Islet of Langerhans (tissue), 1 donor: ENCODE measurements at regions not wholly inside any gene's neighbourhood (a gene's known extent, or its start where the extent isn't known, plus 50 kb on each side); places are given as distances from the start of the nearest gene placed in this dataset.

Experiments
- FAIRE-seq: peaks from one replicate; lab custom pipeline; 2011; peaks lifted over from hg19 to GRCh38; lab: Jason Lieb, UNC

GRCh38 chr14:97688631-97689336 is 891.6 kb downstream of the VRK1 start:
- FAIRE-seq: no peak

- FAIRE-seq: no peak
These were observed 894.9 kb downstream of the VRK1 start for GRCh38 chr14:97692084-97692483.

DNA sequence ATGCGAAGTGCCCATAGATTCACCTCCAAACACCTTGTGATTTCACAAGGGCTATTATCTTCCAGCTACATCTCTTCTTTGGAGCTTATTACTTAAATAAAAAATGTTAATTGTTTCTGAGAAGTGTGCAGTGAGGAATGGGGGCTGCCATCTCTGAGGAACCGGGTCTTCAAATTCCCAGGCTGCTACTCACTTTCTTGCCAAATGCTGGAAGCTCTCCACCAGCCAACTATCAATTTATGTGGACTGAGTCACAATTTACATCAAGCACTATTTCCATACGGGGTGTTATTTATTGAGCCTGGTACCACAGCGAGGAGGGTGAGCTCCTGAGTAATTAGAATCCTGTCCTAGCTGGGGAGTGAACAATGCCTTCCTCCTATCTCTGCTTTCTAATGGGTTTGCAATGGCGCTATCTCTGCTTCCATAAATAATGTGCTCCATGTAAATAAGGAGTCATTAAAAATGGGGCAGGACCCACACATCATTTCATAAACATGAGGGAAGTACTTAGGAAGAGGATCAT is 898.3 kb downstream of the VRK1 start:
- no peak for FAIRE-seq

- FAIRE-seq: no peak
These were observed 900.6 kb downstream of the VRK1 start for GRCh38 chr14:97697772-97698171.

- no peak for FAIRE-seq
These were observed 901.8 kb downstream of the VRK1 start for GRCh38 chr14:97699026-97699425.

DNA sequence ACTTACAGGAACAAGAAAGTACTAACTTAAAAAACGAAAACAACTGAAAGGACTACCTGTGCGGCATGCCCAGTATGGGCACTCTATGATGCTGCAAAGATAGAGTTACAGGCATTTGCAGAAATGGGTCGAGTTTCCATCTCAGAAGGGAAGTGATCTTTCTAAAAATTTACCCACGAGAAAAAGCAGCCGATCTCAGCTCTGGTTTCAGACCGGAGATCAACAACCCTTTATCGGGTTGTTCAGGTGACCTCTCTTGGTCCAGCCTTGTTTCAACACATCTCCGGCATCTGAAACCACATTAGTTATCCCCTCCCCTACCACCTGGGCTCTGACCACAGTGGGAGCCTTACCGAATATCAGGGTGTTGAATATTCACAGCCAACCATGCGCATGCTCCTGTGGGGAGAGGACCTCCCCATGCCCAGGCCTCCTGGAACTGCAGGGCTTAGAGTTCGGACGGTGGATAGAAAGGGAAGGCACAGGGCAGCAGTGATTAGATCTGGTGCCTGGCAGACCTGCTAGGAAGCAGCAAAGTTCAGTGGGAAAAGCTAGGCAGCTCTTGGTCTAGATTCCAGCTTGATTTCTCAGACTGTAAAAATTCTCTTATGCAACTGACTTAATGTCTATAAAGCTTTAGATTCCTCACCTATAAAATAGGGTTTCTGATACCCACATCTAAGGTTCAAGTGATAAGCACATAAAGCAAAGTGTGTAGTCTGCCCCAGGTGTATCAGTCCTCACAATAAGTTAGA is 906.0 kb downstream of the VRK1 start:
- no peak for FAIRE-seq

DNA sequence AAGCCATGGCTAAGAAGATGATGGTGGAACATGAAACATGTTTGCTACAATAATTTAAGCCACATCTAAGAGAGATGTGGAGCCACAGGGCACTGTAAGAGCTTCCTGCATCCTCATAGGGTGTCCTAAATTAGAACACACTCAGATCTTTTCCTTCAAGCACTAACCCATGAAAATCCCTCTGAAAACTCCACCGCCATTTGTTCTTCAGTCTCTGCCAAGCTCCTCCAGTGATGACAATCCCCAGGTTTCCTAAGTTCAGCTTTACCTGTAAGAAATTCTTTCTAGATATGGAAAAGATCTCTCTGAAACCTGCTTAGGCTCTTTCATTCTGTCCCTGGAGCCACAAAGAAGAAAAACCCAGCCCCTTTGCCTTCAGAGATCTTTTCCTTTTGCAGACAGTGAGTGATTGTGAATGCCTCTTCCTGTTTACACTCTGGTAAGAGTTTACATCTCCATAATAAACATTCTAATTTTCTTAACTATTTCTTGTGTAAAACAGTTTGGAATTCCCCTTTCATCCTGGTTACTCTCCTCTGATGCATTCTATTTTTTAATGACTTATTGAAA is 907.2 kb downstream of the VRK1 start:
- no peak for FAIRE-seq

DNA sequence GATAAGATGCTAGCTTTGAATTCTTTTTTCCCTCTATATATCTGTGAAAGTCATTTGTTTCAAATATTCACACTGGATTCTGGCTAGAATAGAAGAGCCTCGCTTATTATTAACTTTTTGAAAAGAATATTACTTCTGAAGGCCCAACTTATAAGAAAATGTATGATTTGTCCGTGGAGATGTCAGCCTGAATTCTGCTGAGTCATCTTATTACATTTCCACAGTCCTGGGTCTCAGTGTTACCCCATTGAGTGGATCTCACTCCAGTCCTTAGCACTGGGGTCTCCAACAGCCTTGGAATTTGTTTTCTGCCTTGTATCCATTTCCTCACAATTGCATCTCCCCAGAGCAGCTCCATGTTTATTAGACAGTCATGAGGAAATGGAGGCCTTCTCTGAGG is 907.9 kb downstream of the VRK1 start:
- no peak for FAIRE-seq

GRCh38 chr14:97705976-97706375 is 908.8 kb downstream of the VRK1 start:
- no peak for FAIRE-seq

GRCh38 chr14:97706819-97707218 is 909.6 kb downstream of the VRK1 start:
- FAIRE-seq: no peak

GRCh38 chr14:97707603-97708002 is 910.4 kb downstream of the VRK1 start:
- FAIRE-seq: no peak

DNA sequence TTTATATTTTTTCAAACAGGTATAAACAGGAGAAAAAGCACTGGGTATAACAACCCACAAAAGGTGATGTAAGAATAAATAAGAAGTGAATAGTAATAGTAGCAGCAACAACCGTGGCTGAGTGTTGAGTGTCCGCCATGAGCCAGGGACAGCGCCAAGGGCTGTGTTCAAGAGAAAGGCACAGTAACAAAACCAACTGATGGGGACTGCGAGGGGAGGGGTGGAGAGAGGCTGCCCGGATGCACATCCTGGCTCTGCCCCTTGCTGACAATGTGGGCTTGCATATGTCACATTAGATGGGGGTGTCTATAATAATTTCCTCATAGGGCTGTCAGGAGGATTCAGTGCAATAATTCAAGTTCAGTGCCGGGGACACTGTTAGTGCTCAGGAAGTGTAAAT is 912.4 kb downstream of the VRK1 start:
- no peak for FAIRE-seq

GRCh38 chr14:97710726-97711125 is 913.5 kb downstream of the VRK1 start:
- FAIRE-seq: no peak

GRCh38 chr14:97712471-97712870 is 915.3 kb downstream of the VRK1 start:
- no peak for FAIRE-seq

GRCh38 chr14:97713023-97713422 is 915.8 kb downstream of the VRK1 start:
- FAIRE-seq: no peak

DNA sequence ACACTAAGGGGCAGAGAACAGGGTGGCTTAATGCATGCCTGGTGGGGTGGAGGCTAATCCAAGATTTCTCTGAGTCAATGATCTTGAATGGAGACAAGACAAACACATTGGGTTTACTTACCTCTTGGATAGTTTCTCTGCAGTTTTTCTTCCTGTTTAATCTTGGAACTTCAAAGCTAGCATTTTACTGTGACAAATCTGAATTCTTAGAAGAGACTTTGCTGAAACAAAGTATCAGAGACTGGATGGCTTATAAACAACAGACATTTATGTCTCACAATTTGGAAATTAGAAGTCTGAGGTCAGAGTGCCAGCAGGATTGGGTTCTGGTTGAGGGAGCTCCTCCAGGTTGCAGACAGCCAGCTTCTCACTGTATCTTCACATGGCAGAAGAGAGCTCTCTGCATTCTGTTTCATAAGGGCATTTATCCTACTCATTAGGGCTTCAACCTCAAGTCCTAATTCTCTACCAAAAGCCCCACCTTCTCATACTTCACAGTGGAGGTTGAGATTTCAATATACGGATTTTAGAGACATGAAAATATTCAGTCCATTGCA is 921.8 kb downstream of the VRK1 start:
- FAIRE-seq: no peak

GRCh38 chr14:97719931-97720330 is 922.7 kb downstream of the VRK1 start:
- FAIRE-seq: no peak

DNA sequence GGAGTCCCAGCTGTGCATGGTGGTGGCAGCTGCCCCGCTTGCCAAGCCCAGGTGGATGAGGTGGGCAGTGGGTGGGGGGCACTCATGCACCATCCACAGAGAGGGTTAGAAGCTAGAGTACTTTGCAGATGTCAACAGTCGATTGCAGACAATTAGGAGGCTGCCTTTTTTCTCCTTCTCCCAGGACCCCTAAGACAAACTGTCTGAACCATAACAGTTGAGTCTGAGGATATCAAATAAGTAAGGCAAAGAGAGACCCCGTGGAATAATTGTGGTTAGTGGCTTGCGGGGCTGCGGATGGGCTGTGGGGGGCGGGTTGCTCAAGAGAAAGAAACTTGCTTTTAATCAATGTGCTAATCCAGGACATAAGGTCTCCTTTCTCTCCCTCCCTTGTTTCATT is 926.2 kb downstream of the VRK1 start:
- FAIRE-seq: no peak

DNA sequence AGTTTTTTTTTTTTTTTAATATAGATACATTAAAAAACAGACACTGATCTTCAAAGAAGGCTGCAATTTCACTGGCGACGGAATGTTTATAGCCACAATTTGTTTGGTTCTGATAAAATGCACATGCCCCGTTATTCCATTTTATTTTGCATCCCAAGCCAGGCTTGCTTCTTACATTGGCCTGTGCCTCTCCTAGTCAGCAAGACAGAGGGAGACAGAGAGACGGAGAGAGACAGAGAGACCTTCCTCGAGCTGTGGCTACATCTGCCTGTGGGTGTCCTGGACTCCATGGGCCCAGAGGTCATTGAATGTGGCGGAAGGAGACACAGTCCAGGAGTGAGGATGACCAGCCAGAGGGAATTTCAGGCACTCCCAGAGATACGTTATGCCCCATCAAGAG is 926.6 kb downstream of the VRK1 start:
- FAIRE-seq: no peak

DNA sequence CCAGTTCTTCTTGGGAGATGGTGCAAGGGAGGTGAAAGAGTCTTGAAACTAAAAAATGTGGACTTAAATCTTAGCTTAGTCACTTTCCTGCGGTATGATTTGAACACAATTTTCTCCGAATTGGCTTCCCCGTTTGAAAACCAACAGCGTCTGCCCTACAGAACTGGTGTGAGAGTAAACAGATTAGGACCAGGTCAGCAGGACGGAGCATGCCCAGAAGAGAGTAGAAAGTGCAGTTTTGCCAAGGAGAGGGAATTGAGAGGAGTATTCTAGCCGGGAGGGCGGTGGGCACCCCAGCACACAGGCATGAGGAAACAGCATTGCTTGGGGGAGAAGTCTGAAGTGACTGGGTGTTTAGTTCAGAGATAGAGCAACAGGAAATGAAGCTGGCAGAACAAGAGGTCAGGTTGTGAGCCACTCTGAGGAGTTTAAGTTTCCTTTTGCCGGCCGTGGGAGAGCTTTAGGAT is 927.1 kb downstream of the VRK1 start:
- no peak for FAIRE-seq

GRCh38 chr14:97726676-97727075 is 929.5 kb downstream of the VRK1 start:
- no peak for FAIRE-seq

GRCh38 chr14:97730706-97731105 is 933.5 kb downstream of the VRK1 start:
- FAIRE-seq: no peak

- FAIRE-seq: no peak
These were observed 934.6 kb downstream of the VRK1 start for GRCh38 chr14:97731800-97732199.
